ENCODE measurements at regions not wholly inside any gene's neighbourhood (a gene's known extent, or its start where the extent isn't known, plus 50 kb on each side); places are given as distances from the start of the nearest gene placed in this dataset.

DNA sequence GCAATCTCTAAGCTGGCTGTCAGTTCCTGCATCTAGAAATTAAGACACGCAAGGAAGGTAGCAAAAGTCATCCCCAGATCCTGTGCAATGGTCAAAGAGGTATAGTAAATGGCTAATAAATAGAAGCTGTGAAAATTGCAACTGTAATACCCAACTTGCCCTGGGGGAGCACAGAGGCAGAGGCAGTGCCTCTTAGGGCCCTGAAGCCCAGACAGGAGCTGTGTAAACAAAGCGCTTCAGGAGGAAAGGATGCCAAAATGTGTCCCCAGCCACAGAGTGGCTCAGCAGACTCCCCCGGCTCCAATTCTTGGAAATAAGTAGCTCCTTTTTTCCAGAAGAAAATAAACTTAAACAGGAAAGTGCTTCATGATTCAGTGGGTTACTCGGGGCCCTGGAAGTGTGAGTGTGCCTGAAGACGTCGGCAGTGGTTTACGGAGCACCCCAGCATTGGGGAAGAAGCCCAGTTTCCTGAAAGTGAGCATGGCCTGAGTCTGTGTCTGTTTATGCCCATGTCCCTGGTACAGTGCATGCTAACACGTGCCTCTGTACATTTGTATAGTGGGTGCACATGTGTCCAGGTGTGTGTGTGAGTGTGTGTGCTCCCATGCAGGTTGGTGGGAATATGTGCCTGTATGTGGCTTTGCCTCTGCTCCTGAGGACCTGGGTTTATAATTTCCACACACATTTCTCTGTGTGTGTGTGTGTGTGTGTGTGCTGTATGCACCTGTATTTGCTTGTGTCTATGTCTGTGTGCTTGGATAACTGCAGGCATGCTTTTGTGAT lies 246.7 kb downstream of the MAFB start:
- DNase-seq: no peak

DNA sequence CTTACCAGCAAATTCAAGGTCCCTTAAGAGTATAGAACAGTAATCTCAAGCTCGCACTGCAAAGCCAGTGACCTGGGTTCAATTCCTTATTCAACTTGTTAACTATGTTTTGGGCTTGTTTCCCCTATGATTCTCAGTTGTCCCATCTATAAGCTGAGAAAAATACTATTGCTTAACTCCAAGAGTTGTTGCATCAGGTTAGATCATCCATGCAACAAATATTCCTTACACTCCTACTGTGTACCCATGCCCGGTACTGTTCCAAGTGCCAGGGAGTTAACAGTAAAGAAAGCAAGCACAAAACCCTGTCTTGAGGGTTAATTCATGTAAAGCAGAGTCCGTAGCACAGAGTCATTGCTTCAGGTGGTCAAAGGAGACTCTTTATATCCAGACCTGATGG lies 247.3 kb downstream of the MAFB start:
- DNase-seq: no peak

DNA sequence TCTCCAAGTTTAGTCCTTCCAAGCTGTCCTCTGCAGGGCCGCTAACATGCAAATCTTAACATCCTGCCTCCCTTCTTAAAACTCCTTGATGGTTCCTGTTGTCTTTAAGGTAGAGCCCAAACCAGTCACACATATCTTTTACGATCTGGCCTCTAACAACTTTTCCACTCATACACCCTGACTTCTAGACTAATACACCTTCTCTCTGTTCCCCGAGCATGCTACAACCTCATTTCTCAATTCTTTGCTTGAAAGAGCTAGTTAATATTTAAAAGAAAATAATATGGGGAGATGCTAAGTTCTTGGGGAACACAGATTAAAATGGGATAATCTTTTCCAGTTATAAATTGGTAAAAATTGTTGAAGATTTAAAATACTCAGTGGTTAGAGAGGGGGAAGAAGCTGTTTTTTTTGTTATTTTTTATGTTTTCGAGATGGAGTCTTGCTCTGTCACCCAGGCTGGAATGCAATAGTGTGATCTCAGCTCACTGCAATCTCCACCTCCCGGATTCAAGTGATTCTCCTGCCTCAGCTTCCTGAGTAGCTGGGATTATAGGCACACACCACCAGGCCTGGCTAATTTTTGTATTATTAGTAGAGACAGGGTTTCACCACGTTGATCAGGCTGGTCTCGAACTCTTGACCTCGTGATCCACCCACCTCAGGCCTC lies 250.7 kb downstream of the MAFB start:
- DNase-seq: no peak

DNA sequence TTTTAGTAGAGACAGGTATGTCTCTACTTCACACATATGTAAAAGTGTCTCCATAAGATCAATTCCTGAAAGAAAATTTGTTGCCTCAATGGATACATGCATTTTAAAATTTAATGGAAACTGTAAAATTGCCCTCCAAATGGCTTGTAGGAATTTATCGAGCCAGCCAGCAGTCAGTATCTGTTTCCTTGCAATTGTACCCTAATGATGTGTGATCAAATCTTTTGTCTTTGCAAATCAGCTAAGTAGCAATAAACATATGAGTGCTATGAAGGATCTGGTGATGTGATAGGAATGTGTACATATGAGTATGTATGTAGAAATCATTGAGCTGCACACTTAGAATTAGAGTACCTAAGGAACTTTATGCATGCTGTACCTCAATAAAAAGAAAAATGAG lies 253.0 kb downstream of the MAFB start:
- DNase-seq: no peak

GRCh38 chr20:40435146-40435895 lies 253.7 kb downstream of the MAFB start:
- no peak for DNase-seq

DNA sequence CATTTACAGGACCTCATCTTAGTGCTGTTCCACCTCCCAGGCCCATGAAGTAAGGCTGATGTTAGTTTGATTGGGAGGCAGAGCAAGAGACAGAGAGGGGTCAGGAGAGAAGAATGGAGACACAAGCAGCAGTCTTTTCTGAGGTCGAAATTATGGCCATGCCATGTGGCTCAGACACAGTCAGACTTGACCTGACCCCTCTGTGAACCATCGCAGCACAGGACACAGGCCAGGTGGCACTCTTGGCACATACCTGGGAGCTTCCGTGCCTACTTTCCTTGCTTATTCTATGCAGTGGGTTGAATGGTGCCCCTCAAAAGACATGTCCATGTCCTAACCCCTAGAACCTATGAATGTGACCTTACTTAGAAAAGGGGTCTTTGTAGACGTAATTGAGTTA lies 254.9 kb downstream of the MAFB start:
- DNase-seq: no peak

- DNase-seq: no peak
These were observed 255.6 kb downstream of the MAFB start for GRCh38 chr20:40433341-40433861.

GRCh38 chr20:40431611-40432010 lies 257.4 kb downstream of the MAFB start:
- no peak for DNase-seq

DNA sequence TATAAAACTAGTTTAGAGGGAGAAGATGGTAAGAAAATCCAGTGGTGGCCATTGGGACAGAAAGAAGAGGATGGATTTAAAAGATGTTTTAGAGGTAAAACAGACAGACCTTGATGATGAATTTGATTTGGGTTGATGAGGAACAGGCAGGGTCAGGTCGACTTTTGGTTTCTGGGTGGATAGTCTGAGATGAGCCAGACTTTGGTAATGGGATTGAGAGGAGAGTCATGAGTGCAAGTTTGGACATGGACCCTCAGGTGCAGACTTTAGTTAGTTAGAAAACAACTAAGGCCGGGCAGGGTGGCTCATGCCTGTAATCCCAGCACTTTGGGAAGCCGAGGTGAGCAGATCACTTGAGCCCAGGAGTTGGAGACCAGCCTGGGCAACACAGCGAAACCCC lies 257.9 kb downstream of the MAFB start:
- no peak for DNase-seq

- DNase-seq: no peak
These were observed 262.0 kb downstream of the MAFB start for GRCh38 chr20:40427026-40427425.

DNA sequence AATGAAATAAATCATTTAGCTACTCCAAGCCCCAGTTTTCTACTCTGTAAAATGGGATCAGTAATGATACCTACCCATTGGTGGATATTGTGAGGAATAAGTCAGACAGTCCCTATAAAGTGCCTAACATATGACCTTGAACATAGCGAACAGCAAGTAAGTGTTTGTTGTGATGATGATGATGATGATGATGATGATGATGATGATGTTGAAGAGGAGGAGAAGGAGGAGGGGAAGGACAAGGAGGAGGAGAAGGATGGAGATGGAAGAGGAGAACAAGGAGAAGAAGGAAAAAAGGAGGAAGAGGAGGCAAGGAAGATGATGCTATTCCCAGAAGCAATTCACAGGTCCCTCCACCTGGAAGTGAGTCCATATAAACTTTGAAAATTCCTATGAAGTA lies 264.3 kb downstream of the MAFB start:
- DNase-seq: no peak

- DNase-seq: no peak
These were observed 266.4 kb downstream of the MAFB start for GRCh38 chr20:40422656-40423055.

- no peak for DNase-seq
These were observed 272.8 kb downstream of the MAFB start for GRCh38 chr20:40416274-40416673.

GRCh38 chr20:40414843-40415615 lies 274.0 kb downstream of the MAFB start:
- DNase-seq: no peak

DNA sequence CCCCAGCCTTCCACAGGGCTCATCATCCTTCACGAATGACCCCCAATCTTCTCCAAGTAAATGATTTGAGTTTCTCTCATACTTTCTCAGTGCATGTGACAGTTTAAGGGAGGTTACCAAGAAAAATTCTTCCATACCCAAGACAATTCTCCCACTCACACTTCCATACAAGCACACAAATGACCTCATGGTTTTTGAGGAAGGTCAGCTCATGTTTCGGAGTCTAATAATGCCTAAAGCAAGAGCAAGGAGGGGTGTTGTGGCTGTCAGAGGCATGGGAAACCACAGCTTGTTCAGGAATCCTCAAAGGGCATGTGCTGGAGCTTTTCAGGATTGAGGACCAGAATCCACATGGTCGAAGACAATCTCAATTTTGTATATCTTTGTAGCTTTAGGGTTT lies 279.0 kb downstream of the MAFB start:
- no peak for DNase-seq

DNA sequence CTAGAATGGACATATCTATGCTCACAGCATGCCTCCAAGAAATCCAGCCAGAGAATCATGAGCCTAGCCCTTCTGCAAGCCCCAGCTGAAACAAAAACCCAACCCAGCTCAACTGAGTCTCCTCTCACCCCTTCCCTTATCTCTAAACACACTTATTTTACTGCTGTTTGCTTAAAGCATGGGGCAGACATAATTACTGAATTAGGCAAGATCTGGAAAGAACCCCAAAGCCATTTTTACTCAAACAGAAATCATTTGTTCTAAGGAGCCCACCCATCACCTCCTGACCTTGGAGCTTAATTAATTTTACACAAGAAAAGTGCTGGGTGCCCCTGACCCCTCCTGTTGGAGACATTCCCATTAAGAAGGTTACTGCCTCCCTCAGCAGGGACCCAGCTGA lies 291.6 kb downstream of the MAFB start:
- DNase-seq: no peak

- no peak for DNase-seq
These were observed 295.6 kb downstream of the MAFB start for GRCh38 chr20:40393197-40394079.

DNA sequence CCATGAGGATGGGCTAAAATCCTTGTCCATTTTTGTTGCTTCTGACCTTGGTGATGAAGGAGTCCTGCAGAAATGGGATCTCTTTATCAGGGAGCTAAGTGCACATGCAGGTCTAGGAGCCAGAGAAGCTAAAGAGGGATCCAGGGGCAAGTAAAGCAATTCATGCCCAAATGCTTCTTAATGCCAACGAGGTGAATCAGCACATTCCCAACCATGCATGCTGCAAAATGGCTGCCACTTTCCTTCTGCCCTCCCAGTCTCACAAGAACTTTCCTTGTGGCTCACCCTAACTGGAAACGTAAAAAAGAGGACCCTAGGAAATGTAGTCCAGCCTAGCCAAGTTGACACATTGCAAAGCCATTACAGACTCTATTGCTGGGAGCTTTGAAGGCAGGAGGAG lies 298.4 kb downstream of the MAFB start:
- DNase-seq: no peak

DNA sequence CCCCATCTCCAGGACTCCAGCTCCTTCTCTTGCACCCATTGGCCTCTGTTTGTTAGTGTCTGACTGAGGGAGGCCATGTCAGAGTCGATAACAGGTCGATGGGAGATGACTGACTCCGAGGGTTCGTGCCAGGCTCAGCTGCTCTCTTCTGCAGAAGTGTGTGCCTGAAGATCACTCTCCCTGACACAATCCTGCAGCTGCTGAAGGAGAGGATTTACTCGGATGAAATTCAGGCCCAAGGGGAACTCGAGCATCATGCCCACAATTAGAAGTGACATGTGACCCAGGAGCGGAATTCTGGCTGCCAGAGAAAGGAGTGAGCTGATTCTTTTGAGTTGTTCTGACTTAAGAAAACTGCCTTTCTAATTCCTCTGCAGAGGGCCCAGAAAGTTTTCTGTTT lies 318.2 kb downstream of the MAFB start:
- no peak for DNase-seq

GRCh38 chr20:40368876-40369275 lies 320.2 kb downstream of the MAFB start:
- no peak for DNase-seq

- DNase-seq: no peak
These were observed 327.1 kb downstream of the MAFB start for GRCh38 chr20:40361916-40362315.
